B cell (primary cell): ENCODE measurements at regions not wholly inside any gene's neighbourhood (a gene's known extent, or its start where the extent isn't known, plus 50 kb on each side); places are given as distances from the start of the nearest gene placed in this dataset.

Experiments
- CTCF ChIP-seq: fragments of 200-600 bp; IDR thresholded peaks from one replicate; pipeline ENCODE4 v1.8.0; 2022; ENCODE audit warnings: antibody characterized with exemption, mild to moderate bottlenecking
- EZH2 ChIP-seq: IDR thresholded peaks from 2 replicates; pipeline ENCODE4 v1.6.1; 2012; ENCODE audit warnings: borderline replicate concordance, low read depth, mild to moderate bottlenecking, moderate library complexity, low read length; ENCODE audit not compliant: insufficient read depth, poor library complexity, severe bottlenecking

- TF ChIP-seq CTCF, result no peak
- no peak for TF ChIP-seq EZH2
Observed at GRCh38 chr2:41326851-41327250, 721.0 kb upstream of the PKDCC start.
